Endothelial cell of umbilical vein (primary cell): ENCODE measurements at regions not wholly inside any gene's neighbourhood (a gene's known extent, or its start where the extent isn't known, plus 50 kb on each side); places are given as distances from the start of the nearest gene placed in this dataset.

Experiments
- BruUV-seq: library from RNA; stranded (reverse); fragments of 400-500 nt; replicated peaks from 2 replicates; lab custom pipeline; 2021; lab: Mats Ljungman, UMichigan
- CTCF ChIA-PET: fragments of 300-600, 350-600 bp; sonication (Branson Sonifier 250); formaldehyde crosslinking; loops from one replicate; lab custom pipeline; 2021; ENCODE audit warnings: antibody characterized with exemption, inconsistent platforms; lab: Charles Lee
- POLR2A ChIA-PET: fragments of 300-600, 350-600 bp; sonication (Branson Sonifier 250); formaldehyde crosslinking; loops from one replicate; lab custom pipeline; 2021; ENCODE audit warnings: antibody characterized with exemption, inconsistent platforms; lab: Charles Lee
- DNase-seq: peaks from one replicate; pipeline ENCODE4 v3.0.0-alpha.2; 2011; ENCODE audit warnings: low read depth, low spot score
- FAIRE-seq: peaks from 2 replicates; lab custom pipeline; 2011; peaks lifted over from hg19 to GRCh38; lab: Jason Lieb, UNC
- H2AFZ ChIP-seq: 2 replicates; pipeline ENCODE4 v1.6.0; 2012; ENCODE audit warnings: low read depth, low read length, control low read depth, inconsistent platforms
- H3K27ac ChIP-seq: 2 replicates; pipeline ENCODE4 v1.5.1; 2011; ENCODE audit warnings: low read depth, mild to moderate bottlenecking, control low read depth, low read length, moderate library complexity; ENCODE audit not compliant: insufficient read depth
- H3K27me3 ChIP-seq, 2 experiments: 2 replicates each; pipeline versions ENCODE4 v1.6.0 to v1.6.1; 2011; ENCODE audit warnings: low read length in 2 of 2, mixed read lengths in 1 of 2; ENCODE audit not compliant: control insufficient read depth in 2 of 2, insufficient read depth in 2 of 2
- H3K36me3 ChIP-seq, 2 experiments: 2 replicates in 1 of 2; 3 replicates in 1 of 2; pipeline ENCODE4 v1.5.1; 2011; ENCODE audit warnings: low read length in 2 of 2, mild to moderate bottlenecking in 1 of 2, moderate library complexity in 1 of 2; ENCODE audit not compliant: control insufficient read depth in 2 of 2, insufficient read depth in 2 of 2; ENCODE audit errors: extremely low read depth in 1 of 2
- H3K4me1 ChIP-seq: 3 replicates; pipeline ENCODE4 v1.5.1; 2011; ENCODE audit warnings: mild to moderate bottlenecking, low read length; ENCODE audit not compliant: control insufficient read depth, insufficient read depth; ENCODE audit errors: extremely low read depth
- H3K4me2 ChIP-seq: 2 replicates; pipeline ENCODE4 v1.6.1; 2011; ENCODE audit warnings: low read length, control low read depth, mixed read lengths; ENCODE audit not compliant: insufficient read depth
- H3K4me3 ChIP-seq, 3 experiments: fragments of 200-600 bp in 1 of 3; sonication (generic), shearing (Covaris generic) in 1 of 3; replicated peaks in 1 of 3; 2 replicates each; pipeline ENCODE4 v1.5.1; 2011 to 2016; ENCODE audit warnings: control low read depth in 3 of 3, low read length in 3 of 3, mild to moderate bottlenecking in 2 of 3, inconsistent platforms in 1 of 3, low read depth in 1 of 3, moderate library complexity in 1 of 3; ENCODE audit not compliant: insufficient read depth in 1 of 3
- H3K79me2 ChIP-seq: 2 replicates; pipeline ENCODE4 v1.6.0; 2012; ENCODE audit warnings: low read length, inconsistent platforms; ENCODE audit not compliant: control insufficient read depth, insufficient read depth
- H3K9ac ChIP-seq: replicated peaks from 2 replicates; pipeline ENCODE3; 2011; ENCODE audit warnings: low read length, control low read depth; ENCODE audit not compliant: insufficient read depth; ENCODE audit errors: extremely low read depth
- H3K9me1 ChIP-seq: replicated peaks from 3 replicates; pipeline ENCODE4 v1.6.0; 2011; ENCODE audit warnings: mild to moderate bottlenecking, low read length; ENCODE audit not compliant: control insufficient read depth, insufficient read depth; ENCODE audit errors: extremely low read depth
- H3K9me3 ChIP-seq: replicated peaks from 2 replicates; pipeline ENCODE4 v1.5.1; 2012; ENCODE audit warnings: low read length, inconsistent platforms; ENCODE audit not compliant: control insufficient read depth, insufficient read depth
- H4K20me1 ChIP-seq: replicated peaks from 2 replicates; pipeline ENCODE3; 2011; ENCODE audit warnings: mild to moderate bottlenecking, low read length; ENCODE audit not compliant: control insufficient read depth, insufficient read depth; ENCODE audit errors: extremely low read depth
- EZH2 ChIP-seq: IDR thresholded peaks from 2 replicates; pipeline ENCODE4 v1.6.1; 2012; ENCODE audit warnings: borderline replicate concordance, low read depth, mild to moderate bottlenecking, moderate library complexity, low read length, inconsistent platforms; ENCODE audit not compliant: severe bottlenecking
- FOS ChIP-seq: IDR thresholded peaks from 2 replicates; pipeline ENCODE4 v1.6.1; 2011; ENCODE audit warnings: mild to moderate bottlenecking, low read length, moderate library complexity, borderline replicate concordance; ENCODE audit not compliant: insufficient read depth
- GATA2 ChIP-seq: IDR thresholded peaks from 2 replicates; pipeline ENCODE4 v1.7.0; 2011; ENCODE audit warnings: low read depth, mild to moderate bottlenecking, moderate library complexity, mixed read lengths, low read length; ENCODE audit not compliant: insufficient read length, insufficient read depth
- JUN ChIP-seq: IDR thresholded peaks from 2 replicates; pipeline ENCODE4 v1.6.1; 2011; ENCODE audit warnings: borderline replicate concordance, low read depth; ENCODE audit not compliant: insufficient read length, insufficient read depth
- MAX ChIP-seq: IDR thresholded peaks from 2 replicates; pipeline ENCODE4 v1.6.1; 2011; ENCODE audit not compliant: insufficient read depth, insufficient read length
- MYC ChIP-seq: IDR thresholded peaks from one replicate; pipeline ENCODE4 v1.6.1; 2011; ENCODE audit warnings: mild to moderate bottlenecking, low read depth, low read length
- POLR2A ChIP-seq: IDR thresholded peaks from 2 replicates; pipeline ENCODE4 v1.6.1; 2012; ENCODE audit warnings: low read depth, mild to moderate bottlenecking, control low read depth, low read length
- POLR2AphosphoS5 ChIP-seq: IDR thresholded peaks from 2 replicates; pipeline ENCODE4 v1.6.1; 2012; ENCODE audit warnings: low read depth, mild to moderate bottlenecking, control low read depth, low read length, moderate library complexity; ENCODE audit not compliant: insufficient read depth
- dilution Hi-C: fragments of 300-500 bp; cut with MboI; formaldehyde crosslinking; loops from one replicate; pipeline ENCODE4 v1.15.0; 2019; ENCODE audit warnings: low sequenced_read_pairs; ENCODE audit not compliant: extremely low pct_ligation_motif_present
- intact Hi-C: fragments of 100-400 bp; cut with micrococcal nuclease; formaldehyde crosslinking; loops from one replicate; pipeline ENCODE4 v1.10.0; 2022
- TF ChIP-seq, protein P1 (sequence below), 2 donors: IDR thresholded peaks; 1 replicate in 1 of 2; 2 replicates in 1 of 2; pipeline ENCODE4 v1.5.1; 2011; ENCODE audit warnings: low read length in 2 of 2, mild to moderate bottlenecking in 2 of 2, moderate library complexity in 2 of 2, control low read depth in 1 of 2, inconsistent platforms in 1 of 2, low read depth in 1 of 2; ENCODE audit not compliant: insufficient read depth in 1 of 2; ENCODE audit errors: extremely low read depth in 1 of 2

DNA sequence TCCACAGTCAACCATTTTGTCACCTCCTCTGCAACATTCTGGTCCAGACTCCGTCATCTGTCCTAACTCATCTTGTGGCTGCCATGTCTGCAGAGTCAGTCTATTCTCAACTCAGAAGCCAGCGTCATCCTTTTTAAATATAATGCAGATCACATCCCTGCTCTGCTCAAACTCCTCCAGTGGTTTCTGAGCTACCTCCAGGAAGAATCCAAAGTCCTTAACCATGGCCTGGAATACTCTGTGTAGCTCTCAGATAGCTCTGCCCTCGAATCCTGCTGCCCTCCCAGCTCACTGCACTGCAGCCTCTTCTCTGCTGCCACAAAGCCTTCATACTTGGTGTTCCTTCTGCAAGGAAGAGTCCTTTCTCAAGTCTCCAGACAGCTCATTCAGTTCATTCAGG is 190.8 kb downstream of the FOXO1 start:
- no peak overlapping the region for H3K27ac ChIP-seq
- dilution Hi-C loops: no loop called here
- H3K9ac ChIP-seq: no peak overlapping the region
- no peak overlapping the region for H3K4me2 ChIP-seq
- no peaks in the 10 kb centered on the region for H4K20me1 ChIP-seq
- H3K4me1 ChIP-seq: peaks cover 32% of the 10 kb centered on the region
- ChIA-PET CTCF (no interaction called here), POLR2A (no interaction called here)
- H3K4me3 ChIP-seq: no peak overlapping the region
- H3K9me1 ChIP-seq: no peaks in the 10 kb centered on the region
- FAIRE-seq (no peak), DNase-seq (no peak)
- no peaks in the 10 kb centered on the region for H3K27me3 ChIP-seq
- H3K9me3 ChIP-seq: no peaks in the 10 kb centered on the region
- no peaks in the 10 kb centered on the region for H3K79me2 ChIP-seq
- H2AFZ ChIP-seq: no peak overlapping the region
- no TSS peak for BruUV-seq
- TF ChIP-seq, protein P1, sequence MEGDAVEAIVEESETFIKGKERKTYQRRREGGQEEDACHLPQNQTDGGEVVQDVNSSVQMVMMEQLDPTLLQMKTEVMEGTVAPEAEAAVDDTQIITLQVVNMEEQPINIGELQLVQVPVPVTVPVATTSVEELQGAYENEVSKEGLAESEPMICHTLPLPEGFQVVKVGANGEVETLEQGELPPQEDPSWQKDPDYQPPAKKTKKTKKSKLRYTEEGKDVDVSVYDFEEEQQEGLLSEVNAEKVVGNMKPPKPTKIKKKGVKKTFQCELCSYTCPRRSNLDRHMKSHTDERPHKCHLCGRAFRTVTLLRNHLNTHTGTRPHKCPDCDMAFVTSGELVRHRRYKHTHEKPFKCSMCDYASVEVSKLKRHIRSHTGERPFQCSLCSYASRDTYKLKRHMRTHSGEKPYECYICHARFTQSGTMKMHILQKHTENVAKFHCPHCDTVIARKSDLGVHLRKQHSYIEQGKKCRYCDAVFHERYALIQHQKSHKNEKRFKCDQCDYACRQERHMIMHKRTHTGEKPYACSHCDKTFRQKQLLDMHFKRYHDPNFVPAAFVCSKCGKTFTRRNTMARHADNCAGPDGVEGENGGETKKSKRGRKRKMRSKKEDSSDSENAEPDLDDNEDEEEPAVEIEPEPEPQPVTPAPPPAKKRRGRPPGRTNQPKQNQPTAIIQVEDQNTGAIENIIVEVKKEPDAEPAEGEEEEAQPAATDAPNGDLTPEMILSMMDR (IDR thresholded peaks at IDR 0.05; ENCODE audit: extremely low read depth in 1 of 2, insufficient read depth in 1 of 2, low read depth in 1 of 2, low read length in 2 of 2): no peak
- no peak for TF ChIP-seq JUN
- TF ChIP-seq MYC: no peak
- TF ChIP-seq POLR2AphosphoS5: no peak
- TF ChIP-seq POLR2A: no peak
- no peak for TF ChIP-seq FOS
- no peak for TF ChIP-seq EZH2
- TF ChIP-seq GATA2: no peak
- no peak for TF ChIP-seq MAX
- intact Hi-C loops: no loop called here
- no peaks in the 10 kb centered on the region for H3K36me3 ChIP-seq
